Natural killer cell (primary cell): ENCODE measurements at regions not wholly inside any gene's neighbourhood (a gene's known extent, or its start where the extent isn't known, plus 50 kb on each side); places are given as distances from the start of the nearest gene placed in this dataset.

Source experiments
- ATAC-seq, 3 donors: fragments of 150-1000 bp in 2 of 3; fragments of 200-7000 bp in 1 of 3; cut with Tn5 transposase; 1 replicate in 1 of 3; 2 replicates in 2 of 3; pipeline ENCODE4 v1.10.0; 2021; ENCODE audit warnings: mild to moderate bottlenecking in 2 of 3, moderate library complexity in 2 of 3
- DNase-seq, 2 donors: peaks; one replicate each; pipeline versions ENCODE4 v3.0.0 to v3.0.0-alpha.2; 2013 to 2021; ENCODE audit warnings: mixed read lengths in 1 of 2
- H3K27ac ChIP-seq: one replicate; pipeline ENCODE4 v1.5.1; 2013; ENCODE audit warnings: mild to moderate bottlenecking, low read length
- H3K27me3 ChIP-seq: one replicate; pipeline ENCODE4 v1.6.1; 2013; ENCODE audit warnings: low read length; ENCODE audit not compliant: control insufficient read depth, insufficient read depth
- H3K36me3 ChIP-seq: one replicate; pipeline ENCODE4 v1.6.1; 2013; ENCODE audit warnings: low read length; ENCODE audit not compliant: control insufficient read depth, insufficient read depth
- H3K4me1 ChIP-seq: one replicate; pipeline ENCODE4 v1.6.1; 2013; ENCODE audit warnings: low read length; ENCODE audit not compliant: control insufficient read depth, insufficient read depth
- H3K4me3 ChIP-seq: one replicate; pipeline ENCODE4 v1.5.1; 2013; ENCODE audit warnings: low read length
- H3K9me3 ChIP-seq: one replicate; pipeline ENCODE4 v1.6.1; 2013; ENCODE audit warnings: low read length; ENCODE audit not compliant: control insufficient read depth, insufficient read depth
- H3K27ac Mint-ChIP-seq, 2 donors: one replicate each; pipeline ENCODE4 v1.8.0; 2022; ENCODE audit warnings: mild to moderate bottlenecking in 2 of 2, mixed read lengths in 2 of 2, moderate library complexity in 1 of 2
- H3K27me3 Mint-ChIP-seq, 2 donors: one replicate each; pipeline ENCODE4 v1.8.0; 2022; ENCODE audit warnings: low read depth in 2 of 2, mixed read lengths in 2 of 2
- H3K36me3 Mint-ChIP-seq: one replicate; pipeline ENCODE4 v1.8.0; 2022; ENCODE audit warnings: mixed read lengths
- H3K4me1 Mint-ChIP-seq, 2 donors: one replicate each; pipeline ENCODE4 v1.8.0; 2022; ENCODE audit warnings: mixed read lengths in 2 of 2
- H3K4me3 Mint-ChIP-seq: one replicate; pipeline ENCODE4 v1.8.0; 2022; ENCODE audit warnings: mild to moderate bottlenecking, moderate library complexity, mixed read lengths
- H3K9me3 Mint-ChIP-seq, 2 donors: one replicate each; pipeline ENCODE4 v1.8.0; 2022; ENCODE audit warnings: mixed read lengths in 2 of 2
- CTCF ChIP-seq: fragments of 200-600 bp; IDR thresholded peaks from one replicate; pipeline ENCODE4 v1.8.0; 2022; ENCODE audit warnings: antibody characterized with exemption
- WGBS: methylation state at CpG from one replicate; pipeline ENCODE4 v1.1.7; 2013; ENCODE audit warnings: missing lambda C conversion rate; ENCODE audit not compliant: insufficient coverage; 5-methylcytosine and 5-hydroxymethylcytosine counted together
- intact Hi-C: fragments of 100-400 bp; cut with micrococcal nuclease; formaldehyde crosslinking; loops from one replicate; pipeline ENCODE4 v1.14.2; 2022

GRCh38 chr14:78092040-78092439, 78.1 kb upstream of the NRXN3 start:
- 86% methylated on average over 7 of the region's 7 CpGs for WGBS
- no peaks in the 10 kb centered on the region for H3K4me1 Mint-ChIP-seq
- DNase-seq = no peak
- Histone ChIP-seq H3K36me3 (no peaks in the 10 kb centered on the region), H3K4me3 (no peak overlapping the region), H3K4me1 (no peaks in the 10 kb centered on the region), H3K27me3 (no peaks in the 10 kb centered on the region), H3K9me3 (no peaks in the 10 kb centered on the region), H3K27ac (no peak overlapping the region)
- H3K4me3 Mint-ChIP-seq = no peak overlapping the region
- TF ChIP-seq CTCF = no peak
- peaks cover 0 to 21% of the 10 kb centered on the region in 2 donors for H3K27me3 Mint-ChIP-seq
- ATAC-seq = no peak
- no peaks in the 10 kb centered on the region for H3K36me3 Mint-ChIP-seq
- intact Hi-C loops = no loop called here
- no peak overlapping the region for H3K27ac Mint-ChIP-seq
- H3K9me3 Mint-ChIP-seq = no peaks in the 10 kb centered on the region

GRCh38 chr14:78103271-78103670, 66.9 kb upstream of the NRXN3 start:
- ATAC-seq = no peak
- Mint-ChIP-seq H3K27ac (no peak overlapping the region), H3K4me1 (no peaks in the 10 kb centered on the region), H3K36me3 (no peaks in the 10 kb centered on the region), H3K9me3 (no peaks in the 10 kb centered on the region), H3K27me3 (peaks cover 5 to 17% of the 10 kb centered on the region in 2 donors), H3K4me3 (no peak overlapping the region)
- TF ChIP-seq CTCF = no peak
- no peak for DNase-seq
- Histone ChIP-seq H3K4me1 (no peaks in the 10 kb centered on the region), H3K36me3 (no peaks in the 10 kb centered on the region), H3K27me3 (no peaks in the 10 kb centered on the region), H3K4me3 (no peak overlapping the region), H3K9me3 (no peaks in the 10 kb centered on the region), H3K27ac (no peak overlapping the region)
- WGBS = 31% methylated on average over 3 of the region's 3 CpGs
- intact Hi-C loops = no loop called here

GRCh38 chr14:78104160-78104559, 66.0 kb upstream of the NRXN3 start:
- Mint-ChIP-seq H3K27me3 (peaks cover 5 to 24% of the 10 kb centered on the region in 2 donors), H3K36me3 (no peaks in the 10 kb centered on the region), H3K4me3 (no peak overlapping the region), H3K27ac (no peak overlapping the region), H3K9me3 (no peaks in the 10 kb centered on the region), H3K4me1 (no peaks in the 10 kb centered on the region)
- 77% methylated on average over 7 of the region's 7 CpGs for WGBS
- DNase-seq (no peak), ATAC-seq (no peak)
- TF ChIP-seq CTCF = no peak
- H3K27me3 ChIP-seq = no peaks in the 10 kb centered on the region
- intact Hi-C loops = no loop called here
- H3K4me3 ChIP-seq = no peak overlapping the region
- H3K36me3 ChIP-seq = no peaks in the 10 kb centered on the region
- no peaks in the 10 kb centered on the region for H3K4me1 ChIP-seq
- no peaks in the 10 kb centered on the region for H3K9me3 ChIP-seq
- H3K27ac ChIP-seq = no peak overlapping the region

- intact Hi-C loops = no loop called here
- no peak for ATAC-seq
- H3K27ac Mint-ChIP-seq = no peak overlapping the region
- H3K4me3 Mint-ChIP-seq = no peak overlapping the region
- H3K36me3 Mint-ChIP-seq = no peaks in the 10 kb centered on the region
- no peaks in the 10 kb centered on the region for H3K4me1 Mint-ChIP-seq
- H3K36me3 ChIP-seq = no peaks in the 10 kb centered on the region
- 100% methylated on average over 1 of the region's 1 CpG for whole genome bisulfite sequencing
- no peak overlapping the region for H3K27ac ChIP-seq
- H3K27me3 Mint-ChIP-seq = peaks cover 5 to 25% of the 10 kb centered on the region in 2 donors
- no peak for DNase-seq
- no peaks in the 10 kb centered on the region for H3K9me3 Mint-ChIP-seq
- H3K4me1 ChIP-seq = no peaks in the 10 kb centered on the region
- TF ChIP-seq CTCF = no peak
- H3K9me3 ChIP-seq = no peaks in the 10 kb centered on the region
- no peak overlapping the region for H3K4me3 ChIP-seq
- no peaks in the 10 kb centered on the region for H3K27me3 ChIP-seq
These were observed 65.5 kb upstream of the NRXN3 start for GRCh38 chr14:78104655-78105054.
